ENCODE measurements at regions not wholly inside any gene's neighbourhood (a gene's known extent, or its start where the extent isn't known, plus 50 kb on each side); places are given as distances from the start of the nearest gene placed in this dataset.

- TF ChIP-seq NANOG (IDR thresholded peaks at IDR 0.05; ENCODE audit: borderline replicate concordance) = no peak
- TF ChIP-seq, protein P1, sequence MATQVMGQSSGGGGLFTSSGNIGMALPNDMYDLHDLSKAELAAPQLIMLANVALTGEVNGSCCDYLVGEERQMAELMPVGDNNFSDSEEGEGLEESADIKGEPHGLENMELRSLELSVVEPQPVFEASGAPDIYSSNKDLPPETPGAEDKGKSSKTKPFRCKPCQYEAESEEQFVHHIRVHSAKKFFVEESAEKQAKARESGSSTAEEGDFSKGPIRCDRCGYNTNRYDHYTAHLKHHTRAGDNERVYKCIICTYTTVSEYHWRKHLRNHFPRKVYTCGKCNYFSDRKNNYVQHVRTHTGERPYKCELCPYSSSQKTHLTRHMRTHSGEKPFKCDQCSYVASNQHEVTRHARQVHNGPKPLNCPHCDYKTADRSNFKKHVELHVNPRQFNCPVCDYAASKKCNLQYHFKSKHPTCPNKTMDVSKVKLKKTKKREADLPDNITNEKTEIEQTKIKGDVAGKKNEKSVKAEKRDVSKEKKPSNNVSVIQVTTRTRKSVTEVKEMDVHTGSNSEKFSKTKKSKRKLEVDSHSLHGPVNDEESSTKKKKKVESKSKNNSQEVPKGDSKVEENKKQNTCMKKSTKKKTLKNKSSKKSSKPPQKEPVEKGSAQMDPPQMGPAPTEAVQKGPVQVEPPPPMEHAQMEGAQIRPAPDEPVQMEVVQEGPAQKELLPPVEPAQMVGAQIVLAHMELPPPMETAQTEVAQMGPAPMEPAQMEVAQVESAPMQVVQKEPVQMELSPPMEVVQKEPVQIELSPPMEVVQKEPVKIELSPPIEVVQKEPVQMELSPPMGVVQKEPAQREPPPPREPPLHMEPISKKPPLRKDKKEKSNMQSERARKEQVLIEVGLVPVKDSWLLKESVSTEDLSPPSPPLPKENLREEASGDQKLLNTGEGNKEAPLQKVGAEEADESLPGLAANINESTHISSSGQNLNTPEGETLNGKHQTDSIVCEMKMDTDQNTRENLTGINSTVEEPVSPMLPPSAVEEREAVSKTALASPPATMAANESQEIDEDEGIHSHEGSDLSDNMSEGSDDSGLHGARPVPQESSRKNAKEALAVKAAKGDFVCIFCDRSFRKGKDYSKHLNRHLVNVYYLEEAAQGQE (IDR thresholded peaks at IDR 0.05; ENCODE audit: unreplicated experiment) = no peak
- TF ChIP-seq ZNF114 (CRISPR knock-in tag; IDR thresholded peaks at IDR 0.05) = no peak
- no peak for TF ChIP-seq CREB1 (CRISPR knock-in tag; IDR thresholded peaks at IDR 0.05; ENCODE audit: low read depth)
- no peak for TF ChIP-seq EZH2phosphoT487 (IDR thresholded peaks at IDR 0.05; ENCODE audit: unreplicated experiment)
- TF ChIP-seq EZH2 (IDR thresholded peaks at IDR 0.05; ENCODE audit: low read depth, unreplicated experiment) = no peak
- no peak for TF ChIP-seq STAT1 (IDR thresholded peaks at IDR 0.05; ENCODE audit: unreplicated experiment)
- TF ChIP-seq ETS1 (IDR thresholded peaks at IDR 0.05) = no peak
- no peak for TF ChIP-seq POLR2AphosphoS5 (IDR thresholded peaks at IDR 0.05; ENCODE audit: low read depth)
These were observed 524.5 kb downstream of the SHQ1 start (continued) for GRCh38 chr3:72323773-72324172.

DNA sequence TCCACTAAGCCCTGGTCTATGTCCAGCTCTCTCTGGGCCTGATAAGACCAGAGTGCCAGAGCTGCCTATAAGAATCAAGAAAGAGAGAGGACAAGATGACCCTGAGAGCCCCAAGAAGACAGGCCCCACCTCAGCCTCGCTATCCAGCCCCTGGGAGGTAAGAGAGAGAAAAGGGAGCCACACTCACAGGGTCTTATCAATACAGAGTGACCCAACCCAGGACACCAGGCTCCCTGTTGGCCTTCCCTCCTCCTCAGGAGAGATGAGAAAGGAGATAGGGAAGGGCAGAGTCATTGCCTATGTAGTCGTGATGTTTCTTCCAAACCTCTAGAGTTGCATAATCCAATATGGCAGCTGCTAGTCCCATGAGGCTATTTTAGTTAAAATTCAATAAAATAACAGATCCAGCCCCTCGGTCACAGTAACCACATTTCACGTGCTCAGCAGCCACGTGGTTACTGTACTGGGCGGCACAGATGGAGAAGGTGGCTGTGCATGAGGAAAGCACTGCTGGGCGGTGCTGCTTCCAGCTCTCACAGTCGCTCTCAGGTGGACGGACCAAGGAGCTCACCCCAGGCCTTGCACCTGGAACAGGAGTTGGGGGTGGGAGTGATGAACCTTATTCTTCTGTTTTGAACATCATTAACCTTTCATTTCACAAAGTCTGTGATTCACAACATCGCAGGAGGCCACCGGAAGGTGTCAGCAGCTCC, 525.8 kb downstream of the SHQ1 start:
- DNase-seq (ENCODE audit: low spot score) = no peak
- TF ChIP-seq POLR2AphosphoS5 (IDR thresholded peaks at IDR 0.05; ENCODE audit: low read depth) (no peak), CREB1 (CRISPR knock-in tag; IDR thresholded peaks at IDR 0.05; ENCODE audit: low read depth) (no peak), EZH2 (IDR thresholded peaks at IDR 0.05; ENCODE audit: low read depth, unreplicated experiment) (no peak), STAT1 (IDR thresholded peaks at IDR 0.05; ENCODE audit: unreplicated experiment) (no peak), ZNF331 (CRISPR knock-in tag; IDR thresholded peaks at IDR 0.05; ENCODE audit: low read depth) (no peak), ZNF114 (CRISPR knock-in tag; IDR thresholded peaks at IDR 0.05) (no peak), CTCF (conservative IDR thresholded peaks at IDR 0.05; ENCODE audit: low read depth in 2 of 2) (no peak)
- TF ChIP-seq, protein P2, sequence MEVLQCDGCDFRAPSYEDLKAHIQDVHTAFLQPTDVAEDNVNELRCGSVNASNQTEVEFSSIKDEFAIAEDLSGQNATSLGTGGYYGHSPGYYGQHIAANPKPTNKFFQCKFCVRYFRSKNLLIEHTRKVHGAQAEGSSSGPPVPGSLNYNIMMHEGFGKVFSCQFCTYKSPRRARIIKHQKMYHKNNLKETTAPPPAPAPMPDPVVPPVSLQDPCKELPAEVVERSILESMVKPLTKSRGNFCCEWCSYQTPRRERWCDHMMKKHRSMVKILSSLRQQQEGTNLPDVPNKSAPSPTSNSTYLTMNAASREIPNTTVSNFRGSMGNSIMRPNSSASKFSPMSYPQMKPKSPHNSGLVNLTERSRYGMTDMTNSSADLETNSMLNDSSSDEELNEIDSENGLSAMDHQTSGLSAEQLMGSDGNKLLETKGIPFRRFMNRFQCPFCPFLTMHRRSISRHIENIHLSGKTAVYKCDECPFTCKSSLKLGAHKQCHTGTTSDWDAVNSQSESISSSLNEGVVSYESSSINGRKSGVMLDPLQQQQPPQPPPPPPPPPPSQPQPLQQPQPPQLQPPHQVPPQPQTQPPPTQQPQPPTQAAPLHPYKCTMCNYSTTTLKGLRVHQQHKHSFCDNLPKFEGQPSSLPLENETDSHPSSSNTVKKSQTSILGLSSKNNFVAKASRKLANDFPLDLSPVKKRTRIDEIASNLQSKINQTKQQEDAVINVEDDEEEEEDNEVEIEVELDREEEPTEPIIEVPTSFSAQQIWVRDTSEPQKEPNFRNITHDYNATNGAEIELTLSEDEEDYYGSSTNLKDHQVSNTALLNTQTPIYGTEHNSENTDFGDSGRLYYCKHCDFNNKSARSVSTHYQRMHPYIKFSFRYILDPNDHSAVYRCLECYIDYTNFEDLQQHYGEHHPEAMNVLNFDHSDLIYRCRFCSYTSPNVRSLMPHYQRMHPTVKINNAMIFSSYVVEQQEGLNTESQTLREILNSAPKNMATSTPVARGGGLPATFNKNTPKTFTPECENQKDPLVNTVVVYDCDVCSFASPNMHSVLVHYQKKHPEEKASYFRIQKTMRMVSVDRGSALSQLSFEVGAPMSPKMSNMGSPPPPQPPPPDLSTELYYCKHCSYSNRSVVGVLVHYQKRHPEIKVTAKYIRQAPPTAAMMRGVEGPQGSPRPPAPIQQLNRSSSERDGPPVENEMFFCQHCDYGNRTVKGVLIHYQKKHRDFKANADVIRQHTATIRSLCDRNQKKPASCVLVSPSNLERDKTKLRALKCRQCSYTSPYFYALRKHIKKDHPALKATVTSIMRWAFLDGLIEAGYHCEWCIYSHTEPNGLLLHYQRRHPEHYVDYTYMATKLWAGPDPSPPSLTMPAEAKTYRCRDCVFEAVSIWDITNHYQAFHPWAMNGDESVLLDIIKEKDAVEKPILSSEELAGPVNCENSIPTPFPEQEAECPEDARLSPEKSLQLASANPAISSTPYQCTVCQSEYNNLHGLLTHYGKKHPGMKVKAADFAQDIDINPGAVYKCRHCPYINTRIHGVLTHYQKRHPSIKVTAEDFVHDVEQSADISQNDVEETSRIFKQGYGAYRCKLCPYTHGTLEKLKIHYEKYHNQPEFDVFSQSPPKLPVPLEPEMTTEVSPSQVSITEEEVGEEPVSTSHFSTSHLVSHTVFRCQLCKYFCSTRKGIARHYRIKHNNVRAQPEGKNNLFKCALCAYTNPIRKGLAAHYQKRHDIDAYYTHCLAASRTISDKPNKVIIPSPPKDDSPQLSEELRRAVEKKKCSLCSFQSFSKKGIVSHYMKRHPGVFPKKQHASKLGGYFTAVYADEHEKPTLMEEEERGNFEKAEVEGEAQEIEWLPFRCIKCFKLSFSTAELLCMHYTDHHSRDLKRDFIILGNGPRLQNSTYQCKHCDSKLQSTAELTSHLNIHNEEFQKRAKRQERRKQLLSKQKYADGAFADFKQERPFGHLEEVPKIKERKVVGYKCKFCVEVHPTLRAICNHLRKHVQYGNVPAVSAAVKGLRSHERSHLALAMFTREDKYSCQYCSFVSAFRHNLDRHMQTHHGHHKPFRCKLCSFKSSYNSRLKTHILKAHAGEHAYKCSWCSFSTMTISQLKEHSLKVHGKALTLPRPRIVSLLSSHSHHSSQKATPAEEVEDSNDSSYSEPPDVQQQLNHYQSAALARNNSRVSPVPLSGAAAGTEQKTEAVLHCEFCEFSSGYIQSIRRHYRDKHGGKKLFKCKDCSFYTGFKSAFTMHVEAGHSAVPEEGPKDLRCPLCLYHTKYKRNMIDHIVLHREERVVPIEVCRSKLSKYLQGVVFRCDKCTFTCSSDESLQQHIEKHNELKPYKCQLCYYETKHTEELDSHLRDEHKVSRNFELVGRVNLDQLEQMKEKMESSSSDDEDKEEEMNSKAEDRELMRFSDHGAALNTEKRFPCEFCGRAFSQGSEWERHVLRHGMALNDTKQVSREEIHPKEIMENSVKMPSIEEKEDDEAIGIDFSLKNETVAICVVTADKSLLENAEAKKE (CRISPR knock-in tag; IDR thresholded peaks at IDR 0.05) = no peak

More for the DNA sequence above, 525.8 kb downstream of the SHQ1 start:
- H3K4me2 ChIP-seq = no peak overlapping the region
- peaks cover 2% of the 10 kb centered on the region for H3K27me3 Mint-ChIP-seq (ENCODE audit: insufficient read depth, low read depth, poor library complexity)
- no peak overlapping the region for H2AFZ ChIP-seq
- H3F3A ChIP-seq (replicated peaks; ENCODE audit: low read depth) = no peaks in the 10 kb centered on the region
- no peak overlapping the region for H3K4me3 ChIP-seq
- H3K9me3 Mint-ChIP-seq = no peaks in the 10 kb centered on the region
- no peak overlapping the region for H3K27ac Mint-ChIP-seq
- H3K36me3 ChIP-seq (ENCODE audit: insufficient read depth) = no peaks in the 10 kb centered on the region
- no peaks in the 10 kb centered on the region for H3K27me3 ChIP-seq (ENCODE audit: insufficient read depth)
- H3K4me3 Mint-ChIP-seq = no peak overlapping the region
- no peaks in the 10 kb centered on the region; the same call in 2 of the 3 replicates for H3K36me3 Mint-ChIP-seq (ENCODE audit: low read depth)
- 0 out of 2 replicates have a peak, but pooled peaks cover 4% of the 10 kb centered on the region for H3K9me2 ChIP-seq (ENCODE audit: insufficient read depth)
- no peaks in the 10 kb centered on the region for H4K20me1 ChIP-seq (replicated peaks; ENCODE audit: insufficient read depth)
- H3K27ac ChIP-seq (ENCODE audit: low read depth) = no peak overlapping the region
- no peaks in the 10 kb centered on the region for H3K79me2 ChIP-seq (replicated peaks; ENCODE audit: insufficient read depth)
- no peaks in the 10 kb centered on the region for H3K4me1 ChIP-seq (ENCODE audit: insufficient read depth)
- ATAC-seq = no peak
- H3K4me1 Mint-ChIP-seq = no peaks in the 10 kb centered on the region
